ENCODE measurements at regions not wholly inside any gene's neighbourhood (a gene's known extent, or its start where the extent isn't known, plus 50 kb on each side); places are given as distances from the start of the nearest gene placed in this dataset.

DNA sequence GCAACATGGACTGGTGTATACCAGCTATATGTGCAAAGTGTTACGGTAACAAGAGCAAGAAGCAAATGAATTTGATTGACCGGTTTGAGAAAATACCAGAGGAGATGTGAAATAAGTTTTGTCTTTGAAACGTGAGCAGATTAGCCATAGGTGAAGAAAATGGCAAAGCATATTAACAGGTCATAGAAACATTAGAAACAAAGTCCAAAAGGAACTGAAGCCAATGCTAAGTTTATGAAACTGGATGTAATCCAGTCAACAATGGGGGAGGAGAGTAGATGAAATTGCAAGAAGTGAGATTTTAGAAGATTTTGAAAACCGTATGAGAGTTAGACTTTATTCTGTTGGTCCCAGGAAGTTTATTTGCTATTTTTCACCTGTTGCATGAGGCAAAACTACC, 1315.4 kb upstream of the CHAC2 start:
- TF ChIP-seq EZH2phosphoT487 (IDR thresholded peaks at IDR 0.05; ENCODE audit: borderline replicate concordance, low read length), result no peak
- Histone ChIP-seq H3K79me2 (ENCODE audit: control insufficient read depth, low read length) (no peaks in the 10 kb centered on the region), H3K4me3 (ENCODE audit: low read length) (no peak overlapping the region), H4K20me1 (ENCODE audit: control insufficient read depth, insufficient read depth, low read depth, low read length) (no peaks in the 10 kb centered on the region), H3K27me3 (ENCODE audit: control insufficient read depth, low read length) (no peaks in the 10 kb centered on the region), H3K9me2 (replicated peaks; ENCODE audit: control insufficient read depth, low read length) (no peaks in the 10 kb centered on the region), H3K4me2 (ENCODE audit: low read length) (no peak overlapping the region), H3K27ac (ENCODE audit: low read depth, low read length) (no peak overlapping the region), H3F3A (ENCODE audit: control insufficient read depth, insufficient read depth) (no peaks in the 10 kb centered on the region), H3K4me1 (ENCODE audit: control insufficient read depth, low read length) (no peaks in the 10 kb centered on the region), H3K36me3 (ENCODE audit: control insufficient read depth, low read length) (no peaks in the 10 kb centered on the region), H3K9me3 (ENCODE audit: control insufficient read depth, insufficient read depth, low read length) (no peaks in the 10 kb centered on the region)

DNA sequence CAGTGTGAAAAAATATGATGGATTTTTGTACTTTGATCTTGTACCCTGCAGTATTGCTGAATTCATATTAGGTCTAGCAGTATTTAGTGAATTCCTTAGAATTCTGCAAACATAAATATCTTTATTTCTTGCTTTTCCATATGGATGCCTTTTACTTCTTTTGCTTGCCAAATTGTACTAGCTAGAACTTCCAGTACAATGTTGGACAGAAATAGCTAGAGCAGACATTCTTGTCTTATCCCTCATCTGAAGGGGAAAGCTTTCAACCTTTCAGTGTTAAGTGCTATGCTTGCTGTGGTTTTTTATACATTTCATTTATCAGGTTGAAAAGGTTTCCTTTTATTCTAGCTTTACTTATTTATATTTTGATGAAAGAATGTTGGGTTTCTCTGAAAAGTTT, 1321.9 kb upstream of the CHAC2 start:
- TF ChIP-seq, protein P1, sequence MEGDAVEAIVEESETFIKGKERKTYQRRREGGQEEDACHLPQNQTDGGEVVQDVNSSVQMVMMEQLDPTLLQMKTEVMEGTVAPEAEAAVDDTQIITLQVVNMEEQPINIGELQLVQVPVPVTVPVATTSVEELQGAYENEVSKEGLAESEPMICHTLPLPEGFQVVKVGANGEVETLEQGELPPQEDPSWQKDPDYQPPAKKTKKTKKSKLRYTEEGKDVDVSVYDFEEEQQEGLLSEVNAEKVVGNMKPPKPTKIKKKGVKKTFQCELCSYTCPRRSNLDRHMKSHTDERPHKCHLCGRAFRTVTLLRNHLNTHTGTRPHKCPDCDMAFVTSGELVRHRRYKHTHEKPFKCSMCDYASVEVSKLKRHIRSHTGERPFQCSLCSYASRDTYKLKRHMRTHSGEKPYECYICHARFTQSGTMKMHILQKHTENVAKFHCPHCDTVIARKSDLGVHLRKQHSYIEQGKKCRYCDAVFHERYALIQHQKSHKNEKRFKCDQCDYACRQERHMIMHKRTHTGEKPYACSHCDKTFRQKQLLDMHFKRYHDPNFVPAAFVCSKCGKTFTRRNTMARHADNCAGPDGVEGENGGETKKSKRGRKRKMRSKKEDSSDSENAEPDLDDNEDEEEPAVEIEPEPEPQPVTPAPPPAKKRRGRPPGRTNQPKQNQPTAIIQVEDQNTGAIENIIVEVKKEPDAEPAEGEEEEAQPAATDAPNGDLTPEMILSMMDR (IDR thresholded peaks at IDR 0.05; ENCODE audit: low read depth, low read length, poor library complexity, severe bottlenecking), result no peak
- no peak for TF ChIP-seq EZH2phosphoT487 (IDR thresholded peaks at IDR 0.05; ENCODE audit: borderline replicate concordance, low read length)
- Histone ChIP-seq H3K4me1 (ENCODE audit: control insufficient read depth, low read length) (no peaks in the 10 kb centered on the region), H3F3A (ENCODE audit: control insufficient read depth, insufficient read depth) (no peaks in the 10 kb centered on the region), H3K79me2 (ENCODE audit: control insufficient read depth, low read length) (no peaks in the 10 kb centered on the region), H3K9me2 (replicated peaks; ENCODE audit: control insufficient read depth, low read length) (no peaks in the 10 kb centered on the region), H4K20me1 (ENCODE audit: control insufficient read depth, insufficient read depth, low read depth, low read length) (no peaks in the 10 kb centered on the region), H3K4me2 (ENCODE audit: low read length) (no peak overlapping the region), H3K27me3 (ENCODE audit: control insufficient read depth, low read length) (no peaks in the 10 kb centered on the region), H3K36me3 (ENCODE audit: control insufficient read depth, low read length) (no peaks in the 10 kb centered on the region), H3K27ac (ENCODE audit: low read depth, low read length) (no peak overlapping the region), H3K4me3 (ENCODE audit: low read length) (no peak overlapping the region), H3K9me3 (ENCODE audit: control insufficient read depth, insufficient read depth, low read length) (no peaks in the 10 kb centered on the region)

DNA sequence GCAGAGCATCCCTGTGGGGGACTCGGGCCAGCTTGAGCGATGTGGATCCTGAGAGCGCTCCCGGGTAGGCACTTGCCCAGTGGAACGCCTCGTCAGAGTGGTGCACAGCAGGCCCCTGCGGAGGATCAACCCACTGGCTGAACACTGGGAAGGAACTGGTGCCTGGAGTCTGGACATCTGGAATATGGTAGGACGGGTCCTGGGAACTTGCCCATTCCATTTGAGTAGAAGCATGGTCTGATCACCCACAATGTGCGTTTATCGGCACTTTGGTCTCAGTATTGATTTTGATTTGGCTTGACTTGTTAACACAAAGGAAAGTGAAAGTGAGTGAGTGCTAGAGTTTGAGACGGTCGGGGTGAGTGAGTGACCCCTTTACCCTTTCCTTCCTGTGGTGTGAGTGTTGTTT, 1336.2 kb upstream of the CHAC2 start:
- Histone ChIP-seq H3K4me3 (ENCODE audit: low read length) (no peak overlapping the region), H3K36me3 (ENCODE audit: control insufficient read depth, low read length) (no peaks in the 10 kb centered on the region), H3K27ac (ENCODE audit: low read depth, low read length) (no peak overlapping the region), H3K27me3 (ENCODE audit: control insufficient read depth, low read length) (no peaks in the 10 kb centered on the region), H3K9me2 (replicated peaks; ENCODE audit: control insufficient read depth, low read length) (no peaks in the 10 kb centered on the region), H3K79me2 (ENCODE audit: control insufficient read depth, low read length) (no peaks in the 10 kb centered on the region), H3K4me2 (ENCODE audit: low read length) (no peak overlapping the region), H4K20me1 (ENCODE audit: control insufficient read depth, insufficient read depth, low read depth, low read length) (no peaks in the 10 kb centered on the region), H3K4me1 (ENCODE audit: control insufficient read depth, low read length) (no peaks in the 10 kb centered on the region), H3F3A (ENCODE audit: control insufficient read depth, insufficient read depth) (no peaks in the 10 kb centered on the region), H3K9me3 (ENCODE audit: control insufficient read depth, insufficient read depth, low read length) (no peaks in the 10 kb centered on the region; the same call in 1 of the 2 replicates)
- TF ChIP-seq, protein P1 (IDR thresholded peaks at IDR 0.05; ENCODE audit: low read depth, low read length, poor library complexity, severe bottlenecking), result no peak
- TF ChIP-seq EZH2phosphoT487 (IDR thresholded peaks at IDR 0.05; ENCODE audit: borderline replicate concordance, low read length), result no peak

DNA sequence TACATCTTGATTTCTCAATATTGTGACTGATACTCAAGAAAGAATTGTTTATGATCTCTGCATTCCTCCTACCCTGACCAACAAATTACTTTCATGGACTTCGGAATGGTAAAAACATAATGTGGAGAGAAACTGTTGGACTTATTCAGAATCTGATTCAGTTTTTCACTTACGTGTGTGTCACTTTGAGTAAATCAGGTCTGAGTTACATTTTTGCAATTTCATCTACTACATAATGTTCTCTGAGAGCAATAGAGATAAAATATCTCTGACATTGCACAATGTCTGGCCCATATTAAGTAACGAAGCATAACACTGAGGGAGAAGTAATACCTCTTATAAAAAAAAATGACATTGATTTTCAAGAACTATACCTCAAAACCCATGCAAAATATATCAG, 1337.9 kb upstream of the CHAC2 start:
- H3F3A ChIP-seq (ENCODE audit: control insufficient read depth, insufficient read depth), result no peaks in the 10 kb centered on the region
- no peaks in the 10 kb centered on the region for H3K36me3 ChIP-seq (ENCODE audit: control insufficient read depth, low read length)
- TF ChIP-seq, protein P1 (IDR thresholded peaks at IDR 0.05; ENCODE audit: low read depth, low read length, poor library complexity, severe bottlenecking), result no peak
- TF ChIP-seq EZH2phosphoT487 (IDR thresholded peaks at IDR 0.05; ENCODE audit: borderline replicate concordance, low read length), result no peak
- no peaks in the 10 kb centered on the region for H3K4me1 ChIP-seq (ENCODE audit: control insufficient read depth, low read length)
- H4K20me1 ChIP-seq (ENCODE audit: control insufficient read depth, insufficient read depth, low read depth, low read length), result no peaks in the 10 kb centered on the region
- H3K27ac ChIP-seq (ENCODE audit: low read depth, low read length), result no peak overlapping the region
- H3K27me3 ChIP-seq (ENCODE audit: control insufficient read depth, low read length), result no peaks in the 10 kb centered on the region
- H3K79me2 ChIP-seq (ENCODE audit: control insufficient read depth, low read length), result no peaks in the 10 kb centered on the region
- no peak overlapping the region for H3K4me3 ChIP-seq (ENCODE audit: low read length)
- H3K9me2 ChIP-seq (replicated peaks; ENCODE audit: control insufficient read depth, low read length), result no peaks in the 10 kb centered on the region
- no peak overlapping the region for H3K4me2 ChIP-seq (ENCODE audit: low read length)
- H3K9me3 ChIP-seq (ENCODE audit: control insufficient read depth, insufficient read depth, low read length), result no peaks in the 10 kb centered on the region; the same call in 1 of the 2 replicates

All from DOHH2 (cell line).